ENCODE measurements at regions not wholly inside any gene's neighbourhood (a gene's known extent, or its start where the extent isn't known, plus 50 kb on each side); places are given as distances from the start of the nearest gene placed in this dataset.
"Not testable (repeated sequence)": the region's sequence is repeated elsewhere in the genome, so short reads cannot be mapped to it uniquely, and the experiment has no call there.

GRCh38 chr3:140883428-140884040 lies 58.1 kb upstream of the SLC25A36 start:
- ATAC-seq: no peak
- intact Hi-C loops (cut with DNase I, micrococcal nuclease): no loop called here
- Histone ChIP-seq H3K4me3 (no peak overlapping the region), H3K36me3 (ENCODE audit: low read depth) (no peaks in the 10 kb centered on the region), H3K9me3 (no peaks in the 10 kb centered on the region), H3K4me1 (ENCODE audit: low read depth) (no peaks in the 10 kb centered on the region)
- DNase-seq: no peak
- TF ChIP-seq CTCF (IDR thresholded peaks at IDR 0.05): no peak

GRCh38 chr3:140885697-140886096 lies 55.9 kb upstream of the SLC25A36 start:
- intact Hi-C loops (cut with DNase I, micrococcal nuclease); DNase-seq; H3K4me3 ChIP-seq; H3K4me1 ChIP-seq (ENCODE audit: low read depth); H3K36me3 ChIP-seq (ENCODE audit: low read depth); H3K9me3 ChIP-seq; ATAC-seq: not testable (repeated sequence)
